ENCODE measurements at regions not wholly inside any gene's neighbourhood (a gene's known extent, or its start where the extent isn't known, plus 50 kb on each side); places are given as distances from the start of the nearest gene placed in this dataset.

DNA sequence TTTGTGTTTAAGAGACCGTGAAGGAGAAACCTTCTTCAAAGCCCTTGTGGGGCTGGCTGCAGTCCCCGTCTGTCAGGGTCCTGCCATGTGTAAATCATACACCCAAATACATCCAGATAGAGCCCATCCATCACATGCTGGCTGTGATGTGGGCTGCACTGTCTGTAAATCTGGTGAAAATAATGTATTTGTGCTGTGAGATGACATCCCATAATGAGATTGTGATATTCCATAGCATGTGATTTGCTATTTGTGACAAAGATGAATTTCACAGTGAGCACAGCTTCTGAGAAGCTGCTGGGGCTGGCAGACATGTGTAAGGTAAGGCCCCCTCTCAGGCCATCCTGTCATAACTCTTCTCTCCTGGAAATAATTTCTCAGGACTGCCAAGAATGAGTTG lies 114.3 kb upstream of the MB21D2 start:
- TF ChIP-seq, protein P1, sequence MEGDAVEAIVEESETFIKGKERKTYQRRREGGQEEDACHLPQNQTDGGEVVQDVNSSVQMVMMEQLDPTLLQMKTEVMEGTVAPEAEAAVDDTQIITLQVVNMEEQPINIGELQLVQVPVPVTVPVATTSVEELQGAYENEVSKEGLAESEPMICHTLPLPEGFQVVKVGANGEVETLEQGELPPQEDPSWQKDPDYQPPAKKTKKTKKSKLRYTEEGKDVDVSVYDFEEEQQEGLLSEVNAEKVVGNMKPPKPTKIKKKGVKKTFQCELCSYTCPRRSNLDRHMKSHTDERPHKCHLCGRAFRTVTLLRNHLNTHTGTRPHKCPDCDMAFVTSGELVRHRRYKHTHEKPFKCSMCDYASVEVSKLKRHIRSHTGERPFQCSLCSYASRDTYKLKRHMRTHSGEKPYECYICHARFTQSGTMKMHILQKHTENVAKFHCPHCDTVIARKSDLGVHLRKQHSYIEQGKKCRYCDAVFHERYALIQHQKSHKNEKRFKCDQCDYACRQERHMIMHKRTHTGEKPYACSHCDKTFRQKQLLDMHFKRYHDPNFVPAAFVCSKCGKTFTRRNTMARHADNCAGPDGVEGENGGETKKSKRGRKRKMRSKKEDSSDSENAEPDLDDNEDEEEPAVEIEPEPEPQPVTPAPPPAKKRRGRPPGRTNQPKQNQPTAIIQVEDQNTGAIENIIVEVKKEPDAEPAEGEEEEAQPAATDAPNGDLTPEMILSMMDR (IDR thresholded peaks at IDR 0.05; ENCODE audit: low read depth, low read length, poor library complexity, severe bottlenecking), result no peak
- TF ChIP-seq EZH2phosphoT487 (IDR thresholded peaks at IDR 0.05; ENCODE audit: borderline replicate concordance, low read length), result no peak
